ENCODE measurements at regions not wholly inside any gene's neighbourhood (a gene's known extent, or its start where the extent isn't known, plus 50 kb on each side); places are given as distances from the start of the nearest gene placed in this dataset.

GRCh38 chr3:34727700-34728099 is 911.6 kb upstream of the ARPP21 start:
- TF ChIP-seq CTCF (IDR thresholded peaks at IDR 0.05), result no peak
- no peak for TF ChIP-seq EZH2 (IDR thresholded peaks at IDR 0.05; ENCODE audit: borderline replicate concordance, insufficient read depth, low read depth, low read length, poor library complexity, severe bottlenecking)
